ENCODE measurements at regions not wholly inside any gene's neighbourhood (a gene's known extent, or its start where the extent isn't known, plus 50 kb on each side); places are given as distances from the start of the nearest gene placed in this dataset.

GRCh38 chr2:222797261-222797660 is 63.6 kb upstream of the ACSL3 start:
- peak; percentile 30 to 62 (median 50) for TF ChIP-seq CTCF (IDR thresholded peaks at IDR 0.05)
- no peak for TF ChIP-seq POLR2A (IDR thresholded peaks at IDR 0.05)

Data from adrenal gland (tissue), 5 donors.